Sigmoid colon (tissue), 6 donors: ENCODE measurements at regions not wholly inside any gene's neighbourhood (a gene's known extent, or its start where the extent isn't known, plus 50 kb on each side); places are given as distances from the start of the nearest gene placed in this dataset.

ENCODE experiments used
- DNase-seq: peaks from one replicate; pipeline ENCODE4 v3.0.0-alpha.2; 2019
- H3K27ac ChIP-seq, 4 donors: fragments of 200-600 bp; sonication (generic); one replicate each; pipeline ENCODE4 v1.5.1; 2016 to 2019; ENCODE audit warnings: mild to moderate bottlenecking in 1 of 4
- H3K27me3 ChIP-seq, 3 donors: fragments of 200-600 bp; sonication (generic); one replicate each; pipeline ENCODE4 v1.5.1; 2019; ENCODE audit warnings: mild to moderate bottlenecking in 1 of 3
- H3K36me3 ChIP-seq, 4 donors: fragments of 200-600 bp; sonication (generic); one replicate each; pipeline ENCODE4 v1.5.1; 2016 to 2019
- H3K4me1 ChIP-seq, 4 donors: fragments of 200-600 bp; sonication (generic); one replicate each; pipeline ENCODE4 v1.5.1; 2017 to 2019
- H3K4me3 ChIP-seq, 4 donors: fragments of 200-600 bp; sonication (generic); one replicate each; pipeline ENCODE4 v1.5.1; 2017 to 2019; ENCODE audit warnings: mild to moderate bottlenecking in 2 of 4, moderate library complexity in 1 of 4
- H3K9me3 ChIP-seq, 4 donors: fragments of 200-600 bp in 3 of 4; sonication (generic) in 3 of 4; one replicate each; pipeline versions ENCODE4 v1.5.1 to v1.6.1; 2013 to 2019
- EP300 ChIP-seq, 4 donors: sonication (generic); formaldehyde crosslinking; IDR thresholded peaks; one replicate each; pipeline ENCODE4 v1.6.1; 2017; ENCODE audit warnings: antibody characterized with exemption in 4 of 4
- POLR2A ChIP-seq, 2 donors: fragments of 450-650 bp; IDR thresholded peaks; one replicate each; pipeline ENCODE4 v1.6.1; 2016; ENCODE audit warnings: antibody characterized with exemption in 2 of 2, mild to moderate bottlenecking in 2 of 2, moderate library complexity in 2 of 2
- POLR2AphosphoS5 ChIP-seq, 4 donors: sonication (generic); formaldehyde crosslinking; IDR thresholded peaks; one replicate each; pipeline ENCODE4 v1.6.1; 2017; ENCODE audit warnings: antibody characterized with exemption in 4 of 4
- WGBS, 2 donors: extraction: QIAGEN DNeasy Blood & Tissue Kit; methylation state at CpG; one replicate each; pipeline ENCODE4 v1.1.7; 2013; 5-methylcytosine and 5-hydroxymethylcytosine counted together
- intact Hi-C: fragments of 100-400 bp; cut with DNase I; formaldehyde crosslinking; loops from one replicate; pipeline ENCODE4 v1.15.1; 2023
- TF ChIP-seq, protein P1 (sequence below), 4 experiments: fragments of 450-650 bp in 3 of 4; fragments of 200-600 bp in 1 of 4; IDR thresholded peaks; one replicate each; pipeline ENCODE4 v1.5.1; 2016 to 2019; ENCODE audit warnings: antibody characterized with exemption in 4 of 4, mild to moderate bottlenecking in 3 of 4, moderate library complexity in 2 of 4
- donor health status: healthy with polysubstance abuse.
- donor health status: healthy.

GRCh38 chr14:38761033-38761432, 342.0 kb downstream of the SEC23A start:
- intact Hi-C loops = no loop called here
- no peak for DNase-seq
- WGBS, 2 donors = 25 to 71% methylated on average over 2 of the region's 2 CpGs
- no peak for TF ChIP-seq POLR2A (IDR thresholded peaks at IDR 0.05)
- no peak for TF ChIP-seq EP300 (IDR thresholded peaks at IDR 0.05)
- no peak for TF ChIP-seq POLR2AphosphoS5 (IDR thresholded peaks at IDR 0.05)
- TF ChIP-seq, protein P1, sequence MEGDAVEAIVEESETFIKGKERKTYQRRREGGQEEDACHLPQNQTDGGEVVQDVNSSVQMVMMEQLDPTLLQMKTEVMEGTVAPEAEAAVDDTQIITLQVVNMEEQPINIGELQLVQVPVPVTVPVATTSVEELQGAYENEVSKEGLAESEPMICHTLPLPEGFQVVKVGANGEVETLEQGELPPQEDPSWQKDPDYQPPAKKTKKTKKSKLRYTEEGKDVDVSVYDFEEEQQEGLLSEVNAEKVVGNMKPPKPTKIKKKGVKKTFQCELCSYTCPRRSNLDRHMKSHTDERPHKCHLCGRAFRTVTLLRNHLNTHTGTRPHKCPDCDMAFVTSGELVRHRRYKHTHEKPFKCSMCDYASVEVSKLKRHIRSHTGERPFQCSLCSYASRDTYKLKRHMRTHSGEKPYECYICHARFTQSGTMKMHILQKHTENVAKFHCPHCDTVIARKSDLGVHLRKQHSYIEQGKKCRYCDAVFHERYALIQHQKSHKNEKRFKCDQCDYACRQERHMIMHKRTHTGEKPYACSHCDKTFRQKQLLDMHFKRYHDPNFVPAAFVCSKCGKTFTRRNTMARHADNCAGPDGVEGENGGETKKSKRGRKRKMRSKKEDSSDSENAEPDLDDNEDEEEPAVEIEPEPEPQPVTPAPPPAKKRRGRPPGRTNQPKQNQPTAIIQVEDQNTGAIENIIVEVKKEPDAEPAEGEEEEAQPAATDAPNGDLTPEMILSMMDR (IDR thresholded peaks at IDR 0.05) = no peak
- no peak overlapping the region for H3K27ac ChIP-seq
- no peaks in the 10 kb centered on the region for H3K9me3 ChIP-seq
- H3K36me3 ChIP-seq = no peaks in the 10 kb centered on the region
- H3K27me3 ChIP-seq = no peaks in the 10 kb centered on the region
- H3K4me3 ChIP-seq = no peak overlapping the region
- H3K4me1 ChIP-seq = no peaks in the 10 kb centered on the region

DNA sequence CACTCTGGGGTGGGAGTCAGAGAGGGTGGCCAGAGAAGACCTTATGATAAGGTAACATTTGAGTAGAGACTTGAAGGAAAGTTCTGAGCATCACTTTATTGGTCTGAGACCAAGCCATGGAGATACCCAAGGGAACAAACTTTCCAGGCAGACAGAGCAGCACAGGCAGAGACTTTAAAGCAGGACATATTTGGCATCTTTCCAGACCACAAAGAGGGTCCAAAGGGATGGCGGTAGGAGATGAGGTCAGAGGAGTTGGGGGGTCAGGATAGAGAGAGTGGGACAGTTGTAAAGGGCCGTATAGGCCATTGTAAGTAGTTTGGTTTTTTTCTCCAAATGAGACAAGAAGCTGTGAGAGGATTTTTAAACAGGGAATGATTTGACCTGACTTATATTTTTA, 344.4 kb downstream of the SEC23A start:
- no peak overlapping the region for H3K27ac ChIP-seq
- DNase-seq = no peak
- TF ChIP-seq POLR2AphosphoS5 (IDR thresholded peaks at IDR 0.05) = no peak
- TF ChIP-seq, protein P1 (IDR thresholded peaks at IDR 0.05) = no peak
- no peak for TF ChIP-seq POLR2A (IDR thresholded peaks at IDR 0.05)
- no peak for TF ChIP-seq EP300 (IDR thresholded peaks at IDR 0.05)
- no peaks in the 10 kb centered on the region for H3K4me1 ChIP-seq
- H3K4me3 ChIP-seq = no peak overlapping the region
- WGBS, 2 donors = 76 to 80% methylated on average over 2 of the region's 2 CpGs
- H3K27me3 ChIP-seq = no peaks in the 10 kb centered on the region
- no peaks in the 10 kb centered on the region for H3K9me3 ChIP-seq
- intact Hi-C loops = no loop called here
- H3K36me3 ChIP-seq = no peaks in the 10 kb centered on the region

GRCh38 chr14:38755036-38755435, 348.0 kb downstream of the SEC23A start:
- DNase-seq = no peak
- Histone ChIP-seq H3K4me3 (no peak overlapping the region), H3K27ac (no peak overlapping the region), H3K36me3 (no peaks in the 10 kb centered on the region), H3K9me3 (no peaks in the 10 kb centered on the region), H3K27me3 (no peaks in the 10 kb centered on the region), H3K4me1 (no peaks in the 10 kb centered on the region)
- intact Hi-C loops = no loop called here
- 89 to 94% methylated on average over 3 of the region's 3 CpGs for WGBS, 2 donors
- TF ChIP-seq POLR2AphosphoS5 (IDR thresholded peaks at IDR 0.05) = no peak
- TF ChIP-seq POLR2A (IDR thresholded peaks at IDR 0.05) = no peak
- TF ChIP-seq EP300 (IDR thresholded peaks at IDR 0.05) = no peak
- TF ChIP-seq, protein P1 (IDR thresholded peaks at IDR 0.05) = no peak

- intact Hi-C loops = no loop called here
- DNase-seq = no peak
These were observed 350.3 kb downstream of the SEC23A start for GRCh38 chr14:38752750-38753149.

More at GRCh38 chr14:38752750-38753149, 350.3 kb downstream of the SEC23A start:
- no peaks in the 10 kb centered on the region for H3K4me1 ChIP-seq
- H3K27ac ChIP-seq = no peak overlapping the region
- peaks cover 0 to 3% (median 0%) of the 10 kb centered on the region in 4 donors for H3K36me3 ChIP-seq
- H3K4me3 ChIP-seq = no peak overlapping the region
- H3K27me3 ChIP-seq = no peaks in the 10 kb centered on the region
- 82 to 83% methylated on average over 3 of the region's 3 CpGs for WGBS, 2 donors
- TF ChIP-seq POLR2AphosphoS5 (IDR thresholded peaks at IDR 0.05) (no peak), POLR2A (IDR thresholded peaks at IDR 0.05) (no peak), EP300 (IDR thresholded peaks at IDR 0.05) (no peak)
- TF ChIP-seq, protein P1 (IDR thresholded peaks at IDR 0.05) = no peak
- H3K9me3 ChIP-seq = no peaks in the 10 kb centered on the region
